ENCODE measurements at regions not wholly inside any gene's neighbourhood (a gene's known extent, or its start where the extent isn't known, plus 50 kb on each side); places are given as distances from the start of the nearest gene placed in this dataset.

DNA sequence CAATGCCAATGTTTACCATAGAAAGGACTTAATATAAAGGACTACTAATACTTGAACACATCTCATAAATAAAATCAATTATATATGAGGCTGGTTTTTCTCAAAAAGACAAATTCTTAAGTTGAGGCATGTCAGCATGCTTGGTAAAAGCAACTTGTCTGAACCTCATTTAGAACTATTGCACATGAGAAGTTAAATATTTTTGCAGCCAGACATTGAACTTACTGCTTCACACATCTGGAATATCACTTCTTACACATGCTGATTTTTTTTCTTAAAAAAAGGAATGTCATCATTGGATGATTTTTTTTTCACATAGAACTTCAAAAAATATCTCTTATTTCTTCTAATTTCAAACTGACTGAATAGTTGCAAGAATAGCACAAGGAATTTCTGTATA is 609.0 kb downstream of the EPHA4 start (continued):
- TF ChIP-seq, protein P1, sequence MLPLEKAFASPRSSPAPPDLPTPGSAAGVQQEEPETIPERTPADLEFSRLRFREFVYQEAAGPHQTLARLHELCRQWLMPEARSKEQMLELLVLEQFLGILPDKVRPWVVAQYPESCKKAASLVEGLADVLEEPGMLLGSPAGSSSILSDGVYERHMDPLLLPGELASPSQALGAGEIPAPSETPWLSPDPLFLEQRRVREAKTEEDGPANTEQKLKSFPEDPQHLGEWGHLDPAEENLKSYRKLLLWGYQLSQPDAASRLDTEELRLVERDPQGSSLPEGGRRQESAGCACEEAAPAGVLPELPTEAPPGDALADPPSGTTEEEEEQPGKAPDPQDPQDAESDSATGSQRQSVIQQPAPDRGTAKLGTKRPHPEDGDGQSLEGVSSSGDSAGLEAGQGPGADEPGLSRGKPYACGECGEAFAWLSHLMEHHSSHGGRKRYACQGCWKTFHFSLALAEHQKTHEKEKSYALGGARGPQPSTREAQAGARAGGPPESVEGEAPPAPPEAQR (CRISPR knock-in tag; IDR thresholded peaks at IDR 0.05): no peak
- no peak for TF ChIP-seq SMAD3 (CRISPR knock-in tag; IDR thresholded peaks at IDR 0.05; ENCODE audit: borderline replicate concordance)
- TF ChIP-seq, protein P2, sequence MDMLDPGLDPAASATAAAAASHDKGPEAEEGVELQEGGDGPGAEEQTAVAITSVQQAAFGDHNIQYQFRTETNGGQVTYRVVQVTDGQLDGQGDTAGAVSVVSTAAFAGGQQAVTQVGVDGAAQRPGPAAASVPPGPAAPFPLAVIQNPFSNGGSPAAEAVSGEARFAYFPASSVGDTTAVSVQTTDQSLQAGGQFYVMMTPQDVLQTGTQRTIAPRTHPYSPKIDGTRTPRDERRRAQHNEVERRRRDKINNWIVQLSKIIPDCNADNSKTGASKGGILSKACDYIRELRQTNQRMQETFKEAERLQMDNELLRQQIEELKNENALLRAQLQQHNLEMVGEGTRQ (CRISPR knock-in tag; IDR thresholded peaks at IDR 0.05): no peak
- TF ChIP-seq NFE2L1 (CRISPR knock-in tag; IDR thresholded peaks at IDR 0.05): no peak
- no peak for TF ChIP-seq TEAD1 (CRISPR knock-in tag; IDR thresholded peaks at IDR 0.05)
- no peak for TF ChIP-seq FOXP1 (CRISPR knock-in tag; IDR thresholded peaks at IDR 0.05; ENCODE audit: borderline replicate concordance)
- TF ChIP-seq, protein P3, sequence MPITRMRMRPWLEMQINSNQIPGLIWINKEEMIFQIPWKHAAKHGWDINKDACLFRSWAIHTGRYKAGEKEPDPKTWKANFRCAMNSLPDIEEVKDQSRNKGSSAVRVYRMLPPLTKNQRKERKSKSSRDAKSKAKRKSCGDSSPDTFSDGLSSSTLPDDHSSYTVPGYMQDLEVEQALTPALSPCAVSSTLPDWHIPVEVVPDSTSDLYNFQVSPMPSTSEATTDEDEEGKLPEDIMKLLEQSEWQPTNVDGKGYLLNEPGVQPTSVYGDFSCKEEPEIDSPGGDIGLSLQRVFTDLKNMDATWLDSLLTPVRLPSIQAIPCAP (CRISPR knock-in tag; IDR thresholded peaks at IDR 0.05): no peak
- TF ChIP-seq TEAD4 (CRISPR knock-in tag; IDR thresholded peaks at IDR 0.05): no peak
- TF ChIP-seq MYBL2 (CRISPR knock-in tag; IDR thresholded peaks at IDR 0.05): no peak
- TF ChIP-seq ZNF232 (CRISPR knock-in tag; IDR thresholded peaks at IDR 0.05): no peak

DNA sequence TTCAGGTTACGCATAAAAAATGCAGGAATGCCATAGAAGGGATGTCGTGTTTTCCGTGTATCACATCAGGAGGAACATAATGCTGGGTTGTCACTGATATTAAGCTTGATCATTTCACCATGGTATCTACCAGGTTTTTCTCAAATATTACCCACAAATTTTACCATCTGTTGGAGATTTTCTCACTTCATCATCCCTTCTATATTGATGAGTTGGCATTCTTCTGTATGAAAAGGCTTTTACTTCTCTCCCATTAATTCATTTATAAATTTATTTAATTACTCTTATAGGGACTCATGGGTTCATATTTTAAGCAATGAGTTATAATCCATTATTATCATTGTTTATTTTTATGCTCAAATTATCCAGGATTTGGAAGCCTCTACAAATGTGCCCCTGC is 608.2 kb downstream of the EPHA4 start:
- DNase-seq (ENCODE audit: low spot score) (no peak), ATAC-seq (no peak)
- CTCF ChIA-PET: no interaction called here
- no peaks in the 10 kb centered on the region for H3K36me3 Mint-ChIP-seq
- peaks cover 5% of the 10 kb centered on the region for H3K4me1 Mint-ChIP-seq
- peaks cover 3% of the 10 kb centered on the region; the same call in 1 of the 2 replicates for H3K9me3 Mint-ChIP-seq
- H3K4me3 Mint-ChIP-seq: no peak overlapping the region
- no peaks in the 10 kb centered on the region for H3K27me3 Mint-ChIP-seq (ENCODE audit: low read depth)
- POLR2A ChIA-PET: no interaction called here
- H3K27ac Mint-ChIP-seq: no peak overlapping the region
- no peak for TF ChIP-seq PRRX2 (CRISPR knock-in tag; IDR thresholded peaks at IDR 0.05)
- no peak for TF ChIP-seq ZNF317 (CRISPR knock-in tag; IDR thresholded peaks at IDR 0.05; ENCODE audit: borderline replicate concordance, low read depth)
- TF ChIP-seq, protein P4, sequence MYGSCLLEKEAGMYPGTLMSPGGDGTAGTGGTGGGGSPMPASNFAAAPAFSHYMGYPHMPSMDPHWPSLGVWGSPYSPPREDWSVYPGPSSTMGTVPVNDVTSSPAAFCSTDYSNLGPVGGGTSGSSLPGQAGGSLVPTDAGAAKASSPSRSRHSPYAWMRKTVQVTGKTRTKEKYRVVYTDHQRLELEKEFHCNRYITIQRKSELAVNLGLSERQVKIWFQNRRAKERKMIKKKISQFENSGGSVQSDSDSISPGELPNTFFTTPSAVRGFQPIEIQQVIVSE (CRISPR knock-in tag; IDR thresholded peaks at IDR 0.05; ENCODE audit: borderline replicate concordance): no peak

DNA sequence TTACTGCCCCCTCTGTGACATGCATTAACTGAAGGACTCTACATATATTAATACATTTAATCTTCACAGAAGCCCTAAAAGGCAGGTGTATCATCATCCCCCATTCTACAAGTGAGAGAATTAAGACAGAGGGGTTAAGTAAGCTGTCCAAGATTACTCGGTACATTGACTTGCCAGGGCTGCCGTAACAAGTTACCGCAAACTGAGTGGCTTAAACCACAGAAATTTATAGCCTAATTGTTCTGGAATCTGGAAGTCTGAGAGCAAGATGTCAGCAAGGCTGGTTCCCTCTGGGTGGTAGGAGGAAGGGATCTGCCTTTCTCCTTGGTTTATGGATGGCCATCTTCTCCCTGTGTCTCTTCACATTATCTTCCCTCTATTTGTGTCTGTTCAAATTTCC is 605.5 kb downstream of the EPHA4 start:
- ChIA-PET POLR2A (no interaction called here), CTCF (no interaction called here)
- Mint-ChIP-seq H3K27ac (no peak overlapping the region), H3K27me3 (ENCODE audit: low read depth) (no peaks in the 10 kb centered on the region), H3K4me3 (no peak overlapping the region), H3K36me3 (no peaks in the 10 kb centered on the region), H3K4me1 (peaks cover 5% of the 10 kb centered on the region), H3K9me3 (no peaks in the 10 kb centered on the region)
- no peak for ATAC-seq
- no peak for DNase-seq (ENCODE audit: low spot score)
- TF ChIP-seq ZNF138 (CRISPR knock-in tag; conservative IDR thresholded peaks at IDR 0.05) (no peak), NR3C1 (CRISPR knock-in tag; conservative IDR thresholded peaks at IDR 0.05; ENCODE audit: low read depth) (no peak), MXD4 (CRISPR knock-in tag; IDR thresholded peaks at IDR 0.05; ENCODE audit: borderline replicate concordance) (no peak), FOXJ3 (CRISPR knock-in tag; IDR thresholded peaks at IDR 0.05; ENCODE audit: borderline replicate concordance) (no peak), SOX15 (CRISPR knock-in tag; IDR thresholded peaks at IDR 0.05) (no peak), NR1H2 (CRISPR knock-in tag; IDR thresholded peaks at IDR 0.05) (no peak)
- TF ChIP-seq, protein P3 (CRISPR knock-in tag; IDR thresholded peaks at IDR 0.05): no peak
- TF ChIP-seq, protein P5, sequence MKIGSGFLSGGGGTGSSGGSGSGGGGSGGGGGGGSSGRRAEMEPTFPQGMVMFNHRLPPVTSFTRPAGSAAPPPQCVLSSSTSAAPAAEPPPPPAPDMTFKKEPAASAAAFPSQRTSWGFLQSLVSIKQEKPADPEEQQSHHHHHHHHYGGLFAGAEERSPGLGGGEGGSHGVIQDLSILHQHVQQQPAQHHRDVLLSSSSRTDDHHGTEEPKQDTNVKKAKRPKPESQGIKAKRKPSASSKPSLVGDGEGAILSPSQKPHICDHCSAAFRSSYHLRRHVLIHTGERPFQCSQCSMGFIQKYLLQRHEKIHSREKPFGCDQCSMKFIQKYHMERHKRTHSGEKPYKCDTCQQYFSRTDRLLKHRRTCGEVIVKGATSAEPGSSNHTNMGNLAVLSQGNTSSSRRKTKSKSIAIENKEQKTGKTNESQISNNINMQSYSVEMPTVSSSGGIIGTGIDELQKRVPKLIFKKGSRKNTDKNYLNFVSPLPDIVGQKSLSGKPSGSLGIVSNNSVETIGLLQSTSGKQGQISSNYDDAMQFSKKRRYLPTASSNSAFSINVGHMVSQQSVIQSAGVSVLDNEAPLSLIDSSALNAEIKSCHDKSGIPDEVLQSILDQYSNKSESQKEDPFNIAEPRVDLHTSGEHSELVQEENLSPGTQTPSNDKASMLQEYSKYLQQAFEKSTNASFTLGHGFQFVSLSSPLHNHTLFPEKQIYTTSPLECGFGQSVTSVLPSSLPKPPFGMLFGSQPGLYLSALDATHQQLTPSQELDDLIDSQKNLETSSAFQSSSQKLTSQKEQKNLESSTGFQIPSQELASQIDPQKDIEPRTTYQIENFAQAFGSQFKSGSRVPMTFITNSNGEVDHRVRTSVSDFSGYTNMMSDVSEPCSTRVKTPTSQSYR (CRISPR knock-in tag; IDR thresholded peaks at IDR 0.05): no peak
- TF ChIP-seq, protein P6, sequence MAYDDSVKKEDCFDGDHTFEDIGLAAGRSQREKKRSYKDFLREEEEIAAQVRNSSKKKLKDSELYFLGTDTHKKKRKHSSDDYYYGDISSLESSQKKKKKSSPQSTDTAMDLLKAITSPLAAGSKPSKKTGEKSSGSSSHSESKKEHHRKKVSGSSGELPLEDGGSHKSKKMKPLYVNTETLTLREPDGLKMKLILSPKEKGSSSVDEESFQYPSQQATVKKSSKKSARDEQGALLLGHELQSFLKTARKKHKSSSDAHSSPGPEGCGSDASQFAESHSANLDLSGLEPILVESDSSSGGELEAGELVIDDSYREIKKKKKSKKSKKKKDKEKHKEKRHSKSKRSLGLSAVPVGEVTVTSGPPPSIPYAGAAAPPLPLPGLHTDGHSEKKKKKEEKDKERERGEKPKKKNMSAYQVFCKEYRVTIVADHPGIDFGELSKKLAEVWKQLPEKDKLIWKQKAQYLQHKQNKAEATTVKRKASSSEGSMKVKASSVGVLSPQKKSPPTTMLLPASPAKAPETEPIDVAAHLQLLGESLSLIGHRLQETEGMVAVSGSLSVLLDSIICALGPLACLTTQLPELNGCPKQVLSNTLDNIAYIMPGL (CRISPR knock-in tag; IDR thresholded peaks at IDR 0.05): no peak

Measured in WTC11 (cell line).